ENCODE measurements at regions not wholly inside any gene's neighbourhood (a gene's known extent, or its start where the extent isn't known, plus 50 kb on each side); places are given as distances from the start of the nearest gene placed in this dataset.

DNA sequence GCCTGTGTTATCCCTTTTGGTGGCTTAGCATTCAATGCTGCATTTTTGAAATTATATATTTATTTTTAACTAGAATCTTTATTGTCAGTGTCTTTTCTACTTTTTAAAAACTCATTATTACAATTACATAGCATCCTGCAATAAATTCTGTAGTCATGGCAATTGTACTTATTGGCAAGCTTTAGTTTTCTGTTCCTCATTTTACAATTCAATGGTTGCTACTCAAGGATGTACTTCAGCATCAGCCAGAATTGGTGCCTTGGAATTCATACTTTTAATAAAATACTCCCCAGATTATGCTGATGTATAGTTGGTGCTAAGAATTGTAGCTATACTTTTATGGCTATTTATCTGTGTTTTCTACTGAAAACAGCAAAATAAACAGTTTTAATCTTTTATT, 1756.8 kb upstream of the SEL1L start:
- no peak for TF ChIP-seq CTCF (IDR thresholded peaks at IDR 0.05)
- TF ChIP-seq POLR2A (IDR thresholded peaks at IDR 0.05) = no peak
